ENCODE measurements at regions not wholly inside any gene's neighbourhood (a gene's known extent, or its start where the extent isn't known, plus 50 kb on each side); places are given as distances from the start of the nearest gene placed in this dataset.

DNA sequence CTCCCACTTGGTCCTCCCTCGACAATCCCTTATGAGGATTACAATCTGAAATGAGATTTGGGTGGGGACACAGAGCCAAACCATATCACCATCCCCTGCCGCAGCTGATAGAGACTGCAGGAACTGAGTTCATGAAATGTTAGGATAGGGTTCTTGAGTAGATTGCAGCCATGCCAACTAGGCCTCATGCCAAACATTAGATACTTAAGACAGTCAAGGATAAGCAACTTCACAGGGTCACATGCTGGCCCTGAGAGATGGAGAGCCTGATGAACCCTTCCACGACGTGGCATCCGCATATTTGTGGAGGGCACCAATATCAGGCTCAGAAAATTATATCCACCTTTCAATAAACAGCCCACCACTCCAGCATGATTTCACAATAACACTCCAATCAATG, 121.3 kb downstream of the ALDH8A1 start:
- TF ChIP-seq, protein P1, sequence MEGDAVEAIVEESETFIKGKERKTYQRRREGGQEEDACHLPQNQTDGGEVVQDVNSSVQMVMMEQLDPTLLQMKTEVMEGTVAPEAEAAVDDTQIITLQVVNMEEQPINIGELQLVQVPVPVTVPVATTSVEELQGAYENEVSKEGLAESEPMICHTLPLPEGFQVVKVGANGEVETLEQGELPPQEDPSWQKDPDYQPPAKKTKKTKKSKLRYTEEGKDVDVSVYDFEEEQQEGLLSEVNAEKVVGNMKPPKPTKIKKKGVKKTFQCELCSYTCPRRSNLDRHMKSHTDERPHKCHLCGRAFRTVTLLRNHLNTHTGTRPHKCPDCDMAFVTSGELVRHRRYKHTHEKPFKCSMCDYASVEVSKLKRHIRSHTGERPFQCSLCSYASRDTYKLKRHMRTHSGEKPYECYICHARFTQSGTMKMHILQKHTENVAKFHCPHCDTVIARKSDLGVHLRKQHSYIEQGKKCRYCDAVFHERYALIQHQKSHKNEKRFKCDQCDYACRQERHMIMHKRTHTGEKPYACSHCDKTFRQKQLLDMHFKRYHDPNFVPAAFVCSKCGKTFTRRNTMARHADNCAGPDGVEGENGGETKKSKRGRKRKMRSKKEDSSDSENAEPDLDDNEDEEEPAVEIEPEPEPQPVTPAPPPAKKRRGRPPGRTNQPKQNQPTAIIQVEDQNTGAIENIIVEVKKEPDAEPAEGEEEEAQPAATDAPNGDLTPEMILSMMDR (conservative IDR thresholded peaks at IDR 0.05; ENCODE audit: low read length): no peak
- no peak for TF ChIP-seq EZH2phosphoT487 (IDR thresholded peaks at IDR 0.05; ENCODE audit: borderline replicate concordance)
- no peaks in the 10 kb centered on the region for H3K4me1 ChIP-seq (ENCODE audit: insufficient read depth, low read length, poor library complexity, severe bottlenecking)
- no peaks in the 10 kb centered on the region for H4K20me1 ChIP-seq (ENCODE audit: insufficient read depth, low read length, poor library complexity, severe bottlenecking)
- H3K4me3 ChIP-seq (ENCODE audit: low read length, poor library complexity, severe bottlenecking): no peak overlapping the region
- no peaks in the 10 kb centered on the region; the same call in 1 of the 2 replicates for H3K9me3 ChIP-seq (ENCODE audit: insufficient read depth, low read depth, low read length)
- no peaks in the 10 kb centered on the region for H3K27me3 ChIP-seq (ENCODE audit: insufficient read depth, low read length, poor library complexity, severe bottlenecking)
- H3K79me2 ChIP-seq (ENCODE audit: insufficient read depth, low read length): no peaks in the 10 kb centered on the region
- H3K4me2 ChIP-seq (ENCODE audit: low read depth, low read length, poor library complexity, severe bottlenecking): no peak overlapping the region
- no peak overlapping the region for H3K9ac ChIP-seq (ENCODE audit: low read depth, low read length, poor library complexity, severe bottlenecking)
- H2AFZ ChIP-seq (ENCODE audit: low read length): no peak overlapping the region
- no peaks in the 10 kb centered on the region for H3K9me2 ChIP-seq (replicated peaks; ENCODE audit: low read depth, low read length)
- H3K36me3 ChIP-seq (ENCODE audit: insufficient read depth, low read length): no peaks in the 10 kb centered on the region
- H3F3A ChIP-seq (ENCODE audit: low read depth): no peaks in the 10 kb centered on the region

GRCh38 chr6:134826889-134827737, 122.8 kb downstream of the ALDH8A1 start:
- Histone ChIP-seq H3F3A (ENCODE audit: low read depth) (no peaks in the 10 kb centered on the region), H3K27me3 (ENCODE audit: insufficient read depth, low read length, poor library complexity, severe bottlenecking) (no peaks in the 10 kb centered on the region), H3K4me2 (ENCODE audit: low read depth, low read length, poor library complexity, severe bottlenecking) (no peak overlapping the region), H3K9ac (ENCODE audit: low read depth, low read length, poor library complexity, severe bottlenecking) (no peak overlapping the region), H4K20me1 (ENCODE audit: insufficient read depth, low read length, poor library complexity, severe bottlenecking) (no peaks in the 10 kb centered on the region), H3K9me3 (ENCODE audit: insufficient read depth, low read depth, low read length) (no peaks in the 10 kb centered on the region; the same call in 1 of the 2 replicates), H3K79me2 (ENCODE audit: insufficient read depth, low read length) (no peaks in the 10 kb centered on the region), H3K36me3 (ENCODE audit: insufficient read depth, low read length) (no peaks in the 10 kb centered on the region), H3K4me3 (ENCODE audit: low read length, poor library complexity, severe bottlenecking) (no peak overlapping the region), H2AFZ (ENCODE audit: low read length) (no peak overlapping the region), H3K9me2 (replicated peaks; ENCODE audit: low read depth, low read length) (no peaks in the 10 kb centered on the region), H3K4me1 (ENCODE audit: insufficient read depth, low read length, poor library complexity, severe bottlenecking) (no peaks in the 10 kb centered on the region)
- no peak for TF ChIP-seq EZH2phosphoT487 (IDR thresholded peaks at IDR 0.05; ENCODE audit: borderline replicate concordance)
- TF ChIP-seq, protein P1 (conservative IDR thresholded peaks at IDR 0.05; ENCODE audit: low read length): no peak

DNA sequence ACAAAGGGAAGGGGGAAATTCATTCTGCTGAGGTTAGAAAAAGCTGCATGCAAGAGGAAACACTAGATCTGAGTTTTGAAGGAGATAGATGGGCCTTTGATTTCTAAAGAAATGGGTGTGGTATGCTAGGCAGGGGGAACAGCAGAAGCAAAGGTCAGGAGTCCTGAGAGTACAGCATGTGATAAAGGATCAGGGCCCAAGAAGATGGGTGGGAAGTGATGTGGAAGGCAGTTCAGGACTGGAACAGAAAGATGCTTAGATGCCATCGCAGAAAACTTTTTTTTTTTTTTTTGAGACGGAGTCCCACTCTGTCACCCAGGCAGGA, 126.2 kb downstream of the ALDH8A1 start:
- Histone ChIP-seq H3K36me3 (ENCODE audit: insufficient read depth, low read length) (no peaks in the 10 kb centered on the region), H3K4me2 (ENCODE audit: low read depth, low read length, poor library complexity, severe bottlenecking) (no peak overlapping the region), H3K4me3 (ENCODE audit: low read length, poor library complexity, severe bottlenecking) (no peak overlapping the region), H3K79me2 (ENCODE audit: insufficient read depth, low read length) (no peaks in the 10 kb centered on the region), H3K4me1 (ENCODE audit: insufficient read depth, low read length, poor library complexity, severe bottlenecking) (no peaks in the 10 kb centered on the region), H4K20me1 (ENCODE audit: insufficient read depth, low read length, poor library complexity, severe bottlenecking) (no peaks in the 10 kb centered on the region), H3F3A (ENCODE audit: low read depth) (no peaks in the 10 kb centered on the region), H2AFZ (ENCODE audit: low read length) (no peak overlapping the region), H3K9ac (ENCODE audit: low read depth, low read length, poor library complexity, severe bottlenecking) (no peak overlapping the region), H3K27me3 (ENCODE audit: insufficient read depth, low read length, poor library complexity, severe bottlenecking) (no peaks in the 10 kb centered on the region), H3K9me3 (ENCODE audit: insufficient read depth, low read depth, low read length) (no peaks in the 10 kb centered on the region; the same call in 1 of the 2 replicates), H3K9me2 (replicated peaks; ENCODE audit: low read depth, low read length) (no peaks in the 10 kb centered on the region)
- TF ChIP-seq, protein P1 (conservative IDR thresholded peaks at IDR 0.05; ENCODE audit: low read length): no peak
- TF ChIP-seq EZH2phosphoT487 (IDR thresholded peaks at IDR 0.05; ENCODE audit: borderline replicate concordance): no peak

Measured in Loucy (cell line).